Naive thymus-derived CD8-positive, alpha-beta T cell (primary cell): ENCODE measurements at regions not wholly inside any gene's neighbourhood (a gene's known extent, or its start where the extent isn't known, plus 50 kb on each side); places are given as distances from the start of the nearest gene placed in this dataset.
"Not testable (repeated sequence)": the region's sequence is repeated elsewhere in the genome, so short reads cannot be mapped to it uniquely, and the experiment has no call there.

Experiments used
- ATAC-seq, 2 donors: fragments of 150-1000 bp; cut with Tn5 transposase in 1 of 2; sonication (Bioruptor Pico), chemical (Tn5 transposase) in 1 of 2; 1 replicate in 1 of 2; 2 replicates in 1 of 2; pipeline ENCODE4 v1.10.0; 2021; ENCODE audit warnings: mild to moderate bottlenecking in 2 of 2, moderate library complexity in 2 of 2
- POLR2A ChIA-PET: fragments of 350-600 bp; sonication (Branson Sonifier 250); formaldehyde crosslinking; loops from one replicate; lab custom pipeline; 2021; ENCODE audit warnings: antibody characterized with exemption; lab: Charles Lee
- DNase-seq, 10 donors: peaks; one replicate each; pipeline versions ENCODE4 v3.0.0 to v3.0.0-alpha.2; 2020 to 2022
- H3K27ac Mint-ChIP-seq, 10 donors: one replicate each; pipeline ENCODE4 v1.8.0; 2020 to 2022; ENCODE audit warnings: mild to moderate bottlenecking in 10 of 10, mixed read lengths in 10 of 10, moderate library complexity in 4 of 10, inconsistent platforms in 1 of 10
- H3K27me3 Mint-ChIP-seq, 5 donors: one replicate each; pipeline ENCODE4 v1.8.0; 2021 to 2022; ENCODE audit warnings: mixed read lengths in 5 of 5
- H3K36me3 Mint-ChIP-seq, 3 donors: one replicate each; pipeline ENCODE4 v1.8.0; 2020 to 2022; ENCODE audit warnings: mixed read lengths in 3 of 3, mild to moderate bottlenecking in 2 of 3, inconsistent platforms in 1 of 3
- H3K4me1 Mint-ChIP-seq, 4 donors: one replicate each; pipeline ENCODE4 v1.8.0; 2021 to 2022; ENCODE audit warnings: mixed read lengths in 4 of 4
- H3K4me3 Mint-ChIP-seq, 10 donors: one replicate each; pipeline ENCODE4 v1.8.0; 2020 to 2022; ENCODE audit warnings: mild to moderate bottlenecking in 10 of 10, mixed read lengths in 10 of 10, moderate library complexity in 6 of 10, inconsistent platforms in 1 of 10
- H3K9me3 Mint-ChIP-seq, 9 donors: one replicate each; pipeline ENCODE4 v1.8.0; 2020 to 2022; ENCODE audit warnings: mixed read lengths in 9 of 9, mild to moderate bottlenecking in 3 of 9, inconsistent platforms in 1 of 9, moderate library complexity in 1 of 9

GRCh38 chr16:52738992-52739391 lies 192.0 kb upstream of the TOX3 start:
- ATAC-seq, H3K36me3 Mint-ChIP-seq, H3K4me1 Mint-ChIP-seq, POLR2A ChIA-PET, H3K27me3 Mint-ChIP-seq, H3K4me3 Mint-ChIP-seq, H3K27ac Mint-ChIP-seq, DNase-seq: not testable (repeated sequence)
- H3K9me3 Mint-ChIP-seq, result peaks cover 0 to 19% (median 7%) of the 10 kb centered on the region in 9 donors

GRCh38 chr16:52731219-52731875 lies 184.4 kb upstream of the TOX3 start:
- POLR2A ChIA-PET, result no interaction called here
- H3K4me1 Mint-ChIP-seq, result no peaks in the 10 kb centered on the region
- H3K27ac Mint-ChIP-seq, result no peak overlapping the region
- peaks cover 0 to 10% (median 2%) of the 10 kb centered on the region in 9 donors for H3K9me3 Mint-ChIP-seq
- ATAC-seq (no peak), DNase-seq (no peak)
- H3K4me3 Mint-ChIP-seq, result no peak overlapping the region
- H3K36me3 Mint-ChIP-seq, result peaks cover 0 to 4% (median 3%) of the 10 kb centered on the region in 3 donors
- H3K27me3 Mint-ChIP-seq, result peaks cover 0 to 8% (median 2%) of the 10 kb centered on the region in 5 donors

DNA sequence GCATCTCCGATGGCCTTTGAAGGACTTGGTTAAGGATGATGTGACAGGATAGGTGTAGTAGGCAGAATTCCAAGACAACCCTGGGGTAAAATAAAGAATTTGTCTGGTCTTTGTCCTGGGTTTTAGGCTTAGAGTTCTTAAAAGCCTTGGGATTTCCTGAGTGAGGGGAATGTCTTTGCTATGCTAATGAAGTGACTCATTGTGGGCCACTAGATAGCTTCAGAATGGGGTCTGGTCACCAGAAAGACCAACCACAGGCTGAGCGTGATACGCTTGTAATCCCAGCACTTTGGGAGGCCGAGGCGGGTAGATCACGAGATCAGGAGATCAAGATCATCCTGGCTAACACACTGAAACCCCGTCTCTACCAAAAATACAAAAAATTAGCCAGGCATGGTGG lies 182.8 kb upstream of the TOX3 start:
- H3K27me3 Mint-ChIP-seq, result peaks cover 0 to 4% (median 0%) of the 10 kb centered on the region in 5 donors
- H3K4me3 Mint-ChIP-seq, result no peak overlapping the region
- H3K9me3 Mint-ChIP-seq, result peaks cover 0 to 10% (median 0%) of the 10 kb centered on the region in 9 donors
- H3K27ac Mint-ChIP-seq, result no peak overlapping the region
- H3K36me3 Mint-ChIP-seq, result peaks cover 0 to 4% (median 3%) of the 10 kb centered on the region in 3 donors
- DNase-seq, result no peak
- no peak for ATAC-seq
- POLR2A ChIA-PET, result no interaction called here
- H3K4me1 Mint-ChIP-seq, result no peaks in the 10 kb centered on the region

- Mint-ChIP-seq H3K9me3 (peaks cover 0 to 12% (median 0%) of the 10 kb centered on the region in 9 donors), H3K4me1 (no peaks in the 10 kb centered on the region), H3K36me3 (peaks cover 0 to 4% (median 3%) of the 10 kb centered on the region in 3 donors), H3K4me3 (no peak overlapping the region), H3K27me3 (peaks cover 0 to 4% (median 0%) of the 10 kb centered on the region in 5 donors), H3K27ac (no peak overlapping the region)
- ATAC-seq (no peak), DNase-seq (no peak)
- POLR2A ChIA-PET, result no interaction called here
These were observed 180.9 kb upstream of the TOX3 start for GRCh38 chr16:52727849-52728248.

DNA sequence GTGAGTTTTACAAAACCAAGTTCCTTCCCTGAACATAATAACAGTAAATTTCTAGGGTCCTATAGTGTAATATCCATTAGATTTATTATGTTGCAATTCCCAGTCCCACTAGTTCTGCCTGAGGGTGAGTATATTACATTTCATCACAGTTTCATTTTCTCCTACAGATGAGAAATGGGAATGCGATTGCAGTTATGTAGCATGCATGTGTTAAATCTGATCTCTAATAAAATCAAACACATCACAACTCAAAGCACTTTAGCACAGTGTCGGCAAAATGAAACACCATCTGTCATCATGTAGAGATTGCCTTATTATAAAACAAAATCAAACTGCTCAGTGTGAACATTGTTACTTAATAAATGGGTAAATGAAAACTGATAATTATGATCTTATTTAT lies 180.5 kb upstream of the TOX3 start:
- DNase-seq (no peak), ATAC-seq (no peak)
- POLR2A ChIA-PET, result no interaction called here
- Mint-ChIP-seq H3K4me3 (no peak overlapping the region), H3K27ac (no peak overlapping the region), H3K4me1 (no peaks in the 10 kb centered on the region), H3K36me3 (peaks cover 0 to 3% (median 2%) of the 10 kb centered on the region in 3 donors), H3K9me3 (peaks cover 0 to 11% (median 1%) of the 10 kb centered on the region in 9 donors), H3K27me3 (peaks cover 0 to 4% (median 0%) of the 10 kb centered on the region in 5 donors)

DNA sequence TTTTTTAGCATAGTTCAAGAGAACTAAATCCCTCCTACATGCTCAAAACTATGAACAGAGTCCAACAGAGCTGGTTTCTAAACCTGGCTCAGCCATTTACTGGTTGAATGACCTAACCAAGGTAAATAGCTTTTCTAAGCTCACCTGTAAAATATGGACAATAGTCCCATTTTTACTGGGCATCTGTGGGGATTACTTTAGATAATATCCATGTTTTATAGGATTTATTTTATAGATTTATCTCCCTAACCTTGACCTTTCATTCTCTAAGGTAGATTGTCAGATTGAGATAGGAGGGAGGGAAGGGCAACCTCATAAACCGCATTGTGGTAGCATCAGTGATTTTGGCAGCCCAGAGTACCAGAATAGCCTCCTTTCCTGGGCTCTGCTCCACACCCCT lies 178.5 kb upstream of the TOX3 start:
- peaks cover 0 to 14% (median 2%) of the 10 kb centered on the region in 9 donors for H3K9me3 Mint-ChIP-seq
- no peaks in the 10 kb centered on the region for H3K4me1 Mint-ChIP-seq
- H3K36me3 Mint-ChIP-seq, result peaks cover 0 to 1% (median 0%) of the 10 kb centered on the region in 3 donors
- no peak overlapping the region for H3K27ac Mint-ChIP-seq
- H3K4me3 Mint-ChIP-seq, result no peak overlapping the region
- POLR2A ChIA-PET, result no interaction called here
- H3K27me3 Mint-ChIP-seq, result peaks cover 0 to 4% (median 0%) of the 10 kb centered on the region in 5 donors
- ATAC-seq (no peak), DNase-seq (no peak)

DNA sequence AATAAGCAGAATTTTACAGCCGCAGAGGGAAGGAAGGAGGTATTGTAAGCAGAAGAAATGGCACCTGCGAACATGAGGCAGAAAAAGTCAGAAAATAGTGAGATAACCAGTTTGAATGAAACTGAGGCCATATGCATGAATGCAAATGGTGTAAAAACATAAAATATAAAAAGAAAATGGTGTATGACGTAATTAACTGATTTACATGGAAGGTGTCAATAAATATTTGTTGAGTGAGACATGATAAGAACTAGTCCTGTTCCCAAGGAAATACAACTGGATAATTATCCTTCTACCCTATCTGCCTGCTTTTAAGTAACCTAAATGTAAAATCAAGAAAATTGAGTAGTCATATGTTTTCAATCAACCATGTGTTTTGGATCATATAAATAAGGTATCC lies 178.1 kb upstream of the TOX3 start:
- H3K4me1 Mint-ChIP-seq, result no peaks in the 10 kb centered on the region
- H3K9me3 Mint-ChIP-seq, result peaks cover 0 to 14% (median 2%) of the 10 kb centered on the region in 9 donors
- no peak overlapping the region for H3K27ac Mint-ChIP-seq
- H3K4me3 Mint-ChIP-seq, result no peak overlapping the region
- peaks cover 0 to 4% (median 0%) of the 10 kb centered on the region in 5 donors for H3K27me3 Mint-ChIP-seq
- peaks cover 0 to 1% (median 0%) of the 10 kb centered on the region in 3 donors for H3K36me3 Mint-ChIP-seq
- POLR2A ChIA-PET, result no interaction called here
- ATAC-seq (no peak), DNase-seq (no peak)

DNA sequence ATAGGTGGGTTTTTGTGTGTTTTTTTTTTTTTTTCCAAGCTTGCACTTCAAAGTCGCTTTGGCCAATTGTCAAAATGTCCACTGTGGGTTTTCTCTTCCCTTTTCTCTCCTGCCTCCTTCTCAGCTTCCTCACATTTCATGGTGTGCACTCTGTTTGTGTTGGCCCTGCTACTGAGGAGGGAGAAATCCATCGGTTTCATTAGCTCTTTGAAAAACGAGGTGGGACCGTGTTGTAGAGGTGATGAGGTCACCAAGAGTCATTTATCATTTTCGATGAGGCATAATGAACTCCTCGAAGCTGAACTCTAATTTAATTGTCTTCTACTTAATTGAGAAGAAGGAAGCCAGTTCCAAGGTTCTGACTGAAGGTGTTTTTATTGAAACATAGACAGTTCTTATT lies 174.4 kb upstream of the TOX3 start:
- no peak overlapping the region for H3K4me3 Mint-ChIP-seq
- H3K36me3 Mint-ChIP-seq, result no peaks in the 10 kb centered on the region
- H3K27ac Mint-ChIP-seq, result no peak overlapping the region
- no peaks in the 10 kb centered on the region for H3K27me3 Mint-ChIP-seq
- POLR2A ChIA-PET, result no interaction called here
- DNase-seq (no peak), ATAC-seq (no peak)
- peaks cover 0 to 29% (median 0%) of the 10 kb centered on the region in 9 donors for H3K9me3 Mint-ChIP-seq
- no peaks in the 10 kb centered on the region for H3K4me1 Mint-ChIP-seq

DNA sequence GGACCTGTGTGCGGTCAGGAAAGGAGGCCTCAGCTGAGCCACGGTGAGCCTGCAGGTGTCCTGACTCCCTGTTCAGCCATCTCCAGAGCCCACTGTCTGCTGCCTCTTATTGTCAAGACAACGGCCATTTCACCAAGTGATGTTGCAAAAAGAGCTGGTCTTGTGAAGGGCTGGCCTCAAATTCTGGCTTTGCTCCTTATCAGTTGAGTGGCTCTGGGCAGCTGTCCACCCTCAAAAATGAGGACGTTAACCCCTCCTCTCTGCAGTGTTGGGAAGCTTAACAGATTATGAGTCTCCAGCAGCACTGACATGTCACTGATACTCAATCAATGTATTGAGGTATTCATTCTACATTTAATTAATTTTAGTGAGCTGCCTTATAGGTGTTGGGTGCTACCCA lies 171.1 kb upstream of the TOX3 start:
- ATAC-seq (no peak), DNase-seq (no peak)
- Mint-ChIP-seq H3K4me3 (no peak overlapping the region), H3K4me1 (no peaks in the 10 kb centered on the region), H3K36me3 (no peaks in the 10 kb centered on the region), H3K27ac (no peak overlapping the region), H3K9me3 (peaks cover 0 to 29% (median 0%) of the 10 kb centered on the region in 9 donors), H3K27me3 (no peaks in the 10 kb centered on the region)
- POLR2A ChIA-PET, result no interaction called here

- Mint-ChIP-seq H3K27me3 (peaks cover 0 to 9% (median 0%) of the 10 kb centered on the region in 5 donors), H3K9me3 (peaks cover 0 to 14% (median 0%) of the 10 kb centered on the region in 9 donors), H3K36me3 (no peaks in the 10 kb centered on the region), H3K27ac (no peak overlapping the region), H3K4me3 (no peak overlapping the region), H3K4me1 (no peaks in the 10 kb centered on the region)
- ATAC-seq, result no peak
- DNase-seq, result no peak
- POLR2A ChIA-PET, result no interaction called here
These were observed 166.8 kb upstream of the TOX3 start for GRCh38 chr16:52713740-52714139.

GRCh38 chr16:52709306-52709705 lies 162.4 kb upstream of the TOX3 start:
- POLR2A ChIA-PET, result no interaction called here

DNA sequence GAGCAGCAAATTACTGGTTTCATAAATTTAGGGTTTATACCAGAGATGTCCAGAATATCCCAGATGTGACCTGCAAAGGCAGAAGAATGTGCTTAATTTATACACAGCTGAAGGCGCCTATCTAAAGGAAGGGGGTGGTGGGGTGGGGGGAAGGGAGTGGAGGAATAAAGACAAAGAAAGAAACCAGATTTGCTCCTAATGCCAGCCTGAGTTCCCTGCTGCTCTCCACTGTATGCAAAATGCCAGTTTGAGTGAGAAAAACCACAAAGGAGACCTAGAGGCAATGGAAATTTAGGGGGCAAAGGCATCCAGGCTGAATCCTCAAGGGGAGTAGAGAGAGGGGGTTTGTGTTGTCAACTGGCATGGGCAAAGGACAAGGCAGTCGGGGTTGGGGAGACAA lies 161.5 kb upstream of the TOX3 start:
- Mint-ChIP-seq H3K27ac (no peak overlapping the region), H3K27me3 (peaks cover 0 to 11% (median 5%) of the 10 kb centered on the region in 5 donors), H3K9me3 (peaks cover 0 to 11% (median 1%) of the 10 kb centered on the region in 9 donors), H3K36me3 (no peaks in the 10 kb centered on the region), H3K4me3 (no peak overlapping the region), H3K4me1 (peaks cover 0 to 1% (median 0%) of the 10 kb centered on the region in 4 donors)
- DNase-seq (no peak), ATAC-seq (no peak)
- POLR2A ChIA-PET, result no interaction called here

More at GRCh38 chr16:52709306-52709705, 162.4 kb upstream of the TOX3 start:
- no peak overlapping the region for H3K4me3 Mint-ChIP-seq
- H3K9me3 Mint-ChIP-seq, result peaks cover 0 to 11% (median 1%) of the 10 kb centered on the region in 9 donors
- H3K4me1 Mint-ChIP-seq, result peaks cover 0 to 1% (median 0%) of the 10 kb centered on the region in 4 donors
- H3K36me3 Mint-ChIP-seq, result no peaks in the 10 kb centered on the region
- no peak overlapping the region for H3K27ac Mint-ChIP-seq
- ATAC-seq, result no peak
- DNase-seq, result no peak
- peaks cover 0 to 11% (median 5%) of the 10 kb centered on the region in 5 donors for H3K27me3 Mint-ChIP-seq

DNA sequence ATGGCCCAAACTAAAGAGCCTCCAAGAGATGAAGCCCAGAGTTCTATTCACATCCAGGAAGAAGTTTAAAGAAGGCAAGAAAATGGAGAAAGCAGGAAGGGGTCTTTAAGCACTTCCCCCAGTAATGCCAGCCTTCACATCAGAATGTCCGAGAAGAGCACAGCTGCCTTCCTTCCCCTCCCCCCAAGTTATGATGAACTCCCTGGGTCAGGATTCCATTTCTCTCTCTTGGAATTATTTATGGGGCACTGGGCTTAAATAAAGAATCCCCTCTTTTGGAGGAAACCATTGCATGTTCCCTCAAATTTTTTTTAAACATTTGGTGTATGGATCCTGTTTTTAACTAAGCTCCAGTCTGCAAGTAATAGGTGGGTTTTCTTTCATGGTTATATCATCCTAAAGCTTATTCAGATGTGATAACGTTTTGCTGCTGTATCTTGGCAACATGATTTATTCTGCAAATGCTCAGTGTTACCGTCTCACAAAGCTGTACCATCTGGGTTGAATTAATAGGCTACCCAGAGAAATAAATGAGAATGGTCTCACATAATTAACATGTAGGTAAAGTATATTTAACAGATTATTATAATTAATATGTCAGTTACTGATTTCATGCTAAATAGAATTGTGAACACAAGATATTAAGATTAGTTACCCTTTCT lies 160.9 kb upstream of the TOX3 start:
- Mint-ChIP-seq H3K27me3 (peaks cover 0 to 11% (median 5%) of the 10 kb centered on the region in 5 donors), H3K9me3 (peaks cover 0 to 11% (median 1%) of the 10 kb centered on the region in 9 donors), H3K4me1 (peaks cover 0 to 1% (median 0%) of the 10 kb centered on the region in 4 donors), H3K36me3 (no peaks in the 10 kb centered on the region), H3K27ac (no peak overlapping the region), H3K4me3 (no peak overlapping the region)
- ATAC-seq, result no peak
- POLR2A ChIA-PET, result no interaction called here
- no peak for DNase-seq
